ENCODE measurements at regions not wholly inside any gene's neighbourhood (a gene's known extent, or its start where the extent isn't known, plus 50 kb on each side); places are given as distances from the start of the nearest gene placed in this dataset.

- DNase-seq, result no peak
Measured at GRCh38 chr2:120461546-120462537, 115.9 kb downstream of the INHBB start.

- DNase-seq, result no peak
Measured at GRCh38 chr2:120463527-120463926, 117.6 kb downstream of the INHBB start.

- no peak for DNase-seq
Measured at GRCh38 chr2:120463996-120464395, 118.1 kb downstream of the INHBB start.

- DNase-seq, result no peak
Measured at GRCh38 chr2:120464448-120464931, 118.6 kb downstream of the INHBB start.

GRCh38 chr2:120465012-120465700 is 119.2 kb downstream of the INHBB start:
- no peak for DNase-seq

GRCh38 chr2:120465701-120465988 is 119.7 kb downstream of the INHBB start:
- DNase-seq, result no peak

GRCh38 chr2:120465989-120466703 is 120.2 kb downstream of the INHBB start:
- peak; percentile 42 for DNase-seq

GRCh38 chr2:120466704-120467054 is 120.7 kb downstream of the INHBB start:
- no peak for DNase-seq

- DNase-seq, result no peak
Measured at GRCh38 chr2:120468136-120468535, 122.2 kb downstream of the INHBB start.

GRCh38 chr2:120469426-120469825 is 123.5 kb downstream of the INHBB start:
- peak; percentile 35 for DNase-seq

- DNase-seq, result peak; percentile 56
Measured at GRCh38 chr2:120470041-120470965, 124.4 kb downstream of the INHBB start.

- no peak for DNase-seq
Measured at GRCh38 chr2:120471166-120471565, 125.2 kb downstream of the INHBB start.

- DNase-seq, result peak; percentile 6
Measured at GRCh38 chr2:120472031-120472430, 126.1 kb downstream of the INHBB start.

GRCh38 chr2:120472891-120473309 is 127.0 kb downstream of the INHBB start:
- peak; percentile 1 for DNase-seq

GRCh38 chr2:120473522-120474271 is 127.8 kb downstream of the INHBB start:
- DNase-seq, result peak; percentile 4

- peak; percentile 4 for DNase-seq
Measured at GRCh38 chr2:120474486-120474885, 128.6 kb downstream of the INHBB start.

GRCh38 chr2:120476141-120476540 is 130.2 kb downstream of the INHBB start:
- DNase-seq, result peak; percentile 12

GRCh38 chr2:120477198-120477597 is 131.3 kb downstream of the INHBB start:
- no peak for DNase-seq

GRCh38 chr2:120477831-120478481 is 132.0 kb downstream of the INHBB start:
- DNase-seq, result peak; percentile 12

- DNase-seq, result peak; percentile 8
Measured at GRCh38 chr2:120480346-120480902, 134.5 kb downstream of the INHBB start.

Measured in right hindlimb (tissue), 1 donor.